Caco-2 (cell line): ENCODE measurements at regions not wholly inside any gene's neighbourhood (a gene's known extent, or its start where the extent isn't known, plus 50 kb on each side); places are given as distances from the start of the nearest gene placed in this dataset.

ENCODE experiments used
- BruUV-seq: library from RNA; stranded (reverse); fragments of 400-500 nt; replicated peaks from 2 replicates; lab custom pipeline; 2021; lab: Mats Ljungman, UMichigan
- CTCF ChIA-PET: fragments of 300-600 bp; sonication (Branson Sonifier 250); formaldehyde crosslinking; loops from one replicate; lab custom pipeline; 2022; ENCODE audit warnings: antibody characterized with exemption; lab: Charles Lee
- POLR2A ChIA-PET: fragments of 300-600 bp; sonication (Branson Sonifier 250); formaldehyde crosslinking; loops from one replicate; lab custom pipeline; 2022; ENCODE audit warnings: antibody characterized with exemption; lab: Charles Lee
- DNase-seq, 2 experiments: peaks; one replicate each; pipeline versions ENCODE4 v3.0.0 to v3.0.0-alpha.2; 2020 to 2022
- H3K27me3 ChIP-seq: replicated peaks from 2 replicates; pipeline ENCODE4 v1.6.0; 2011; ENCODE audit warnings: low read length; ENCODE audit not compliant: control insufficient read depth, insufficient read depth
- H3K36me3 ChIP-seq: 2 replicates; pipeline ENCODE4 v1.5.1; 2011; ENCODE audit warnings: low read length; ENCODE audit not compliant: control insufficient read depth, insufficient read depth
- H3K4me1 ChIP-seq: fragments of 250-450 bp; sonication (Bioruptor Pico); 2 replicates; pipeline ENCODE4 v1.5.1; 2020; ENCODE audit warnings: mild to moderate bottlenecking
- H3K4me3 ChIP-seq: 2 replicates; pipeline ENCODE4 v1.5.1; 2011; ENCODE audit warnings: low read depth, mild to moderate bottlenecking, control low read depth, low read length
- H3K9me3 ChIP-seq: fragments of 250-450 bp; sonication (Bioruptor Pico); 2 replicates; pipeline ENCODE4 v1.5.1; 2020; ENCODE audit warnings: mild to moderate bottlenecking, moderate library complexity
- H3K27ac Mint-ChIP-seq: one replicate; pipeline ENCODE4 v1.8.0; 2022; ENCODE audit warnings: mixed read lengths; ENCODE audit not compliant: unreplicated experiment
- H3K27me3 Mint-ChIP-seq: one replicate; pipeline ENCODE4 v1.8.0; 2022; ENCODE audit warnings: mixed read lengths; ENCODE audit not compliant: insufficient read depth, unreplicated experiment
- H3K36me3 Mint-ChIP-seq: one replicate; pipeline ENCODE4 v1.8.0; 2022; ENCODE audit warnings: mild to moderate bottlenecking, mixed read lengths; ENCODE audit not compliant: insufficient read depth, unreplicated experiment
- H3K4me1 Mint-ChIP-seq: one replicate; pipeline ENCODE4 v1.8.0; 2022; ENCODE audit warnings: low read depth, mixed read lengths; ENCODE audit not compliant: unreplicated experiment
- H3K4me3 Mint-ChIP-seq: one replicate; pipeline ENCODE4 v1.8.0; 2022; ENCODE audit warnings: mild to moderate bottlenecking, moderate library complexity, mixed read lengths; ENCODE audit not compliant: unreplicated experiment
- H3K9me3 Mint-ChIP-seq: one replicate; pipeline ENCODE4 v1.8.0; 2022; ENCODE audit warnings: mixed read lengths; ENCODE audit not compliant: unreplicated experiment
- CTCF ChIP-seq, 2 experiments: fragments of 200-600 bp in 1 of 2; IDR thresholded peaks; 1 replicate in 1 of 2; 2 replicates in 1 of 2; pipeline versions ENCODE4 v1.5.1 to v1.8.0; 2011 to 2022; ENCODE audit warnings: antibody characterized with exemption in 1 of 2, control low read depth in 1 of 2, inconsistent platforms in 1 of 2, low read depth in 1 of 2, low read length in 1 of 2, mild to moderate bottlenecking in 1 of 2, moderate library complexity in 1 of 2; ENCODE audit not compliant: insufficient read depth in 1 of 2, severe bottlenecking in 1 of 2, unreplicated experiment in 1 of 2
- intact Hi-C: fragments of 100-400 bp; cut with micrococcal nuclease; formaldehyde crosslinking; loops from one replicate; pipeline ENCODE4 v1.10.0; 2022; ENCODE audit not compliant: unreplicated experiment

- no peaks in the 10 kb centered on the region for H3K4me1 Mint-ChIP-seq
- H3K27me3 ChIP-seq: no peaks in the 10 kb centered on the region
- no peak for TF ChIP-seq CTCF (IDR thresholded peaks at IDR 0.05; ENCODE audit: insufficient read depth in 1 of 2, low read depth in 1 of 2, low read length in 1 of 2, severe bottlenecking in 1 of 2, unreplicated experiment in 1 of 2)
- no peak overlapping the region for H3K4me3 Mint-ChIP-seq
- peaks cover 7% of the 10 kb centered on the region for H3K4me1 ChIP-seq
- peaks cover 14% of the 10 kb centered on the region for H3K9me3 Mint-ChIP-seq
- intact Hi-C loops: no loop called here
- CTCF ChIA-PET: interaction anchor here (0.7 kb wide), 1 partner anchor 73 kb away, joined by 3 read pairs; the partner anchor contains the start of gene STX16
- no peaks in the 10 kb centered on the region for H3K27me3 Mint-ChIP-seq
- H3K4me3 ChIP-seq: no peak overlapping the region
- no TSS peak for BruUV-seq
- H3K36me3 Mint-ChIP-seq: no peaks in the 10 kb centered on the region
- H3K27ac Mint-ChIP-seq: no peak overlapping the region
- POLR2A ChIA-PET: no interaction called here
- peak in 1 of 2 experiments; percentile 31 for DNase-seq
- no peaks in the 10 kb centered on the region for H3K36me3 ChIP-seq
- 0 out of 2 replicates have a peak, but pooled peaks cover 3% of the 10 kb centered on the region for H3K9me3 ChIP-seq
Observed at GRCh38 chr20:58577871-58578598, 62.8 kb upstream of the APCDD1L start.

- no peak for TF ChIP-seq CTCF (IDR thresholded peaks at IDR 0.05; ENCODE audit: insufficient read depth in 1 of 2, low read depth in 1 of 2, low read length in 1 of 2, severe bottlenecking in 1 of 2, unreplicated experiment in 1 of 2)
- intact Hi-C loops: no loop called here
- H3K4me1 Mint-ChIP-seq: peaks cover 3% of the 10 kb centered on the region
- CTCF ChIA-PET: interaction anchor here (0.7 kb wide), 1 partner anchor 74 kb away, joined by 3 read pairs; the partner anchor contains the start of gene STX16
- POLR2A ChIA-PET: no interaction called here
- Histone ChIP-seq H3K9me3 (0 out of 2 replicates have a peak, but pooled peaks cover 3% of the 10 kb centered on the region), H3K4me1 (peaks cover 15% of the 10 kb centered on the region), H3K36me3 (no peaks in the 10 kb centered on the region), H3K4me3 (no peak overlapping the region), H3K27me3 (no peaks in the 10 kb centered on the region)
- no TSS peak for BruUV-seq
- no peaks in the 10 kb centered on the region for H3K27me3 Mint-ChIP-seq
- H3K36me3 Mint-ChIP-seq: no peaks in the 10 kb centered on the region
- DNase-seq: peak in 1 of 2 experiments; percentile 25
- H3K4me3 Mint-ChIP-seq: no peak overlapping the region
- H3K27ac Mint-ChIP-seq: peak overlapping the region; percentile 20
- H3K9me3 Mint-ChIP-seq: peaks cover 12% of the 10 kb centered on the region
Observed at GRCh38 chr20:58577139-58577806, 62.1 kb upstream of the APCDD1L start.

GRCh38 chr20:58576603-58576970, 61.4 kb upstream of the APCDD1L start:
- intact Hi-C loops: no loop called here
- H3K9me3 Mint-ChIP-seq: peaks cover 5% of the 10 kb centered on the region
- Histone ChIP-seq H3K36me3 (no peaks in the 10 kb centered on the region), H3K9me3 (0 out of 2 replicates have a peak, but pooled peaks cover 3% of the 10 kb centered on the region), H3K4me1 (peaks cover 22% of the 10 kb centered on the region), H3K27me3 (no peaks in the 10 kb centered on the region), H3K4me3 (no peak overlapping the region)
- no peaks in the 10 kb centered on the region for H3K36me3 Mint-ChIP-seq
- no peak overlapping the region for H3K4me3 Mint-ChIP-seq
- peak overlapping the region; percentile 20 for H3K27ac Mint-ChIP-seq
- BruUV-seq: no TSS peak
- no peak for DNase-seq
- no peaks in the 10 kb centered on the region for H3K27me3 Mint-ChIP-seq
- no peak for TF ChIP-seq CTCF (IDR thresholded peaks at IDR 0.05; ENCODE audit: insufficient read depth in 1 of 2, low read depth in 1 of 2, low read length in 1 of 2, severe bottlenecking in 1 of 2, unreplicated experiment in 1 of 2)
- ChIA-PET POLR2A (no interaction called here), CTCF (no interaction called here)
- peaks cover 10% of the 10 kb centered on the region for H3K4me1 Mint-ChIP-seq
